ENCODE measurements at regions not wholly inside any gene's neighbourhood (a gene's known extent, or its start where the extent isn't known, plus 50 kb on each side); places are given as distances from the start of the nearest gene placed in this dataset.

DNA sequence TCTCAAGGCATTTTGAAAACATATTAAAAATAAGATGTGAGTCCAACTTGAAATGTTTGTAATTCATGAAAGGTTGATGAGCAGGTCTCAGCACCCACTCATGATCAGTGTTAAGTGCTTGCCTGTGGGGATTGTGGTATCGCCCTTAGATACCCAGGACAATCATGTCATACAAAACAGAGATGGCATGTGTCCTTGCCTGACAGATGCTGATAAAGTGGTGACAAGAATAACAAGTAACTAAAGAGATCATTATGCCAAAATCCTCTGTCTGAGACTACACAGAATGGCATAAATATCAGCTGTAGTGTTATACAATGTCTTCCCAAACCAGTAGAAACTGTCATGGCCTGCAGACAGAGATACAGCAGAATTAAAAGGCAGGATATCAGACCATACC lies 930.3 kb downstream of the SUCLG1 start:
- in situ Hi-C loops (cut with MboI; ENCODE audit: low pct_unique_long_range_greater_than_20kb in 2 of 9, low sequenced_read_pairs in 9 of 9, unreplicated experiment in 9 of 9) = no loop called here

DNA sequence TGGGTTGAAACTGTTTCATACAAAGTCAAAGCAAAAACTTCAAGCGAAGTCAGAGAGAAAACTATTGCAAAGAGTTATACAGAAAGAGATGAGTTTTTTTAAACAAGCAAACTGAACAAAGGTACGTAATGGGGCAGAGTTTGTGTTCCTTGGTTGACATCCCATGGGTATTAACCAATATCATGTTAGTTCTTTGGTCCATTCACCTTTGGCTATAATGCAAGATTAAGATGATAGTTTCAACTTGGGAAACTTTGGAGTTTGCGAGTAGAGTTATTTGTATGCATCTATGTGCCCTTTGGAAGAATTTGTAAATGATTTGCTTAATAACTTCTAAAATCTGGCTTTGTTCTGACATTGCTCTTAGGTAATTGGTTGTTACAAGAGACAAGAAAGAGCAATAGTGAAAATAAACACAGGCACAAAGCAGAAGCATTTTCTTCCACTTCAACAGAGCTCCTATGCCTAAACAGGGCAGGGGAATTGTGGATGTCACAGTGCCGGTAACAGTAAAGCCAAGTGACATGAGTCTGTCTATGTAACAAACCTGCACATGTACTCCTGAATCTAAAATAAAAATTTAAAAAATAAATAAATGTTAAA lies 936.1 kb downstream of the SUCLG1 start:
- no peak overlapping the region for H3K4me3 ChIP-seq
- 42 to 100% (median 93%) methylated on average over 1 to 3 of the region's 4 CpGs for WGBS, 10 experiments
- no peak overlapping the region for H3K27ac ChIP-seq
- in situ Hi-C loops (cut with MboI; ENCODE audit: low pct_unique_long_range_greater_than_20kb in 2 of 9, low sequenced_read_pairs in 9 of 9, unreplicated experiment in 9 of 9) = no loop called here
- no peak for ATAC-seq (replicated peaks in 6 of 8)
- H3K4me1 ChIP-seq (replicated peaks in 1 of 2) = no peaks in the 10 kb centered on the region

More for the DNA sequence above, 930.3 kb downstream of the SUCLG1 start:
- peaks cover 6 to 8% of the 10 kb centered on the region in 2 donors for H3K4me1 ChIP-seq (replicated peaks in 1 of 2)
- no peak overlapping the region for H3K27ac ChIP-seq
- H3K4me3 ChIP-seq = no peak overlapping the region
- no peak for ATAC-seq (replicated peaks in 6 of 8)
- WGBS, 10 experiments = 0 to 100% (median 83%) methylated on average over 1 of the region's 1 CpG; no CpG with 5 or more reads in 2 of the 10 experiments

DNA sequence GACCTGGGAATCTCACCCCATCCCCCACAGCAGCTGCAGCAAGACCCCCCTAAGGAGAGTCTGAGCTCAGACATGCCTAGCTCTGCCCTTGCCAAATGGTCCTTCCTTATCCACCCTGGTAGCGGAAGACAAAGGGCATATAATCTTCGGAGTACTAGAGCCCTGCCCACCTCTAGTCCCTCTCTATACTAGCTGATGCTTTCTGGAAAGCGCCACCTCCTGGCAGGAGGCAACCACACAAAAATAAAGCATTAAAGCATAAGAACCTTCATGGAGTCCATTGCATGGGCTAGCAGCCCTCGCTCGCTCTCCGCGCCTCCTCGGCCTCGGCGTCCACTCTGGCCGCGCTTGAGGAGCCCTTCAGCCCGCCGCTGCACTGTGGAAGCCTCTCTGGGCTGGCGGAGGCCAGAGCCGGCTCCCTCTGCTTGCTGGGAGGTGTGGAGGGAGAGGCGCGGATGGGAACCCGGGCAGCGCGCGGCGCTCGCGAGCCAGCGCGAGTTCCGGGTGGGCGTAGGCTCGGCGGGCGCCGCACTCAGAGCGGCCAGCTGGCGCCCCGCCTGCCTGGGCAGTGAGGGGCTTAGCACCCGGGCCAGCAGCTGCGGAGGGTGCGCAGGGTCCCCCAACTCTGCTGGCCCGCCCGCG lies 941.2 kb downstream of the SUCLG1 start:
- in situ Hi-C loops (cut with MboI; ENCODE audit: low pct_unique_long_range_greater_than_20kb in 2 of 9, low sequenced_read_pairs in 9 of 9, unreplicated experiment in 9 of 9) = no loop called here
- H3K4me3 ChIP-seq = no peak overlapping the region
- no peak for ATAC-seq (replicated peaks in 6 of 8)
- WGBS, 10 experiments = 60 to 100% (median 83%) methylated on average over 1 to 26 of the region's 42 CpGs; no CpG with 5 or more reads in 3 of the 10 experiments
- no peaks in the 10 kb centered on the region for H3K4me1 ChIP-seq (replicated peaks in 1 of 2)
- no peak overlapping the region for H3K27ac ChIP-seq

DNA sequence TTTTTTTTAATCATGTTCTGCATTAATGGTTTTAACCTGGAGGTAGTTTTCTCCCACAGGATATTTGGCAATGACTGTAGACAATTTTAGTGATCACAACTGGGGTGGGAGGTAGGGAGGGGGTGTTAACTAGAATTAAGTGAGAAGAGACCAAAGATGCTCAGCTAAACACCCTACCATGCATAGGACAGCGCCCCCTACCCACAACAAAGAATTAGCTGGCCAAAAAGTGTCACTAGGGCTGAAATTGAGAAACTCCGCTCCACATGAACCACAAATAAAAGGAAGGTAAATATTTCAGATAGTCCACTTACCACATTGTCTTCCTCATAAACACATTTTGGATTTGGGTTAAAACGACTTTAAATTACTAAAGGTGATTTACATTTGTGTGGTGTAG lies 942.6 kb downstream of the SUCLG1 start:
- Histone ChIP-seq H3K4me1 (replicated peaks in 1 of 2) (no peaks in the 10 kb centered on the region), H3K4me3 (no peak overlapping the region), H3K27ac (no peak overlapping the region)
- in situ Hi-C loops (cut with MboI; ENCODE audit: low pct_unique_long_range_greater_than_20kb in 2 of 9, low sequenced_read_pairs in 9 of 9, unreplicated experiment in 9 of 9) = no loop called here
- 0 to 93% (median 37%) methylated on average over 1 to 3 of the region's 3 CpGs; no CpG with 5 or more reads in 1 of the 10 experiments for WGBS, 10 experiments
- ATAC-seq (replicated peaks in 6 of 8) = no peak

DNA sequence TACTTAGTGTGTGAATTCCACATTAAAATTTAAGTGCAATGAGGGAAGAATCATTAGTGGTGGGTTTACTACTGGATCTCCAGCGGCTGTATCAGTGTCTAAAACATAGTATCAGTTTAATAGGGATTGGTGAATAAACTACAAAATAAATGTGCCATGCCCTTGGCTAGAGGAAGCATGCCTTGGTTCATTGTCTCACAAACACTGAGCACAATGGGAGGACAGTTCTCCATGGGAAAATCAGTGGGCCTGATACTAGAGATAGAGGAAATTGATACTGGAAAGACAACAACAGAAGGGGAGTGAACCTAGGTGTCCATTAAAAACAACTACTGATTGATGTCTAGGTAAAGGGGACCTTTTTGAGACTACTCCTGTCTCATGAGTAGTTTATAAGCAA lies 971.6 kb downstream of the SUCLG1 start:
- in situ Hi-C loops (cut with MboI; ENCODE audit: low pct_unique_long_range_greater_than_20kb in 2 of 9, low sequenced_read_pairs in 9 of 9, unreplicated experiment in 9 of 9) = no loop called here

GRCh38 chr2:83481436-83481835 lies 977.6 kb downstream of the SUCLG1 start:
- H3K4me3 ChIP-seq = no peak overlapping the region
- no peaks in the 10 kb centered on the region for H3K4me1 ChIP-seq (replicated peaks in 1 of 2)
- no peak overlapping the region for H3K27ac ChIP-seq
- ATAC-seq (replicated peaks in 6 of 8) = no peak
- in situ Hi-C loops (cut with MboI; ENCODE audit: low pct_unique_long_range_greater_than_20kb in 2 of 9, low sequenced_read_pairs in 9 of 9, unreplicated experiment in 9 of 9) = no loop called here

More for the DNA sequence above, 971.6 kb downstream of the SUCLG1 start:
- Histone ChIP-seq H3K27ac (no peak overlapping the region), H3K4me1 (replicated peaks in 1 of 2) (no peaks in the 10 kb centered on the region), H3K4me3 (no peak overlapping the region)
- ATAC-seq (replicated peaks in 6 of 8) = no peak
- 0 to 100% (median 100%) methylated on average over 1 of the region's 1 CpG; no CpG with 5 or more reads in 3 of the 10 experiments for WGBS, 10 experiments

DNA sequence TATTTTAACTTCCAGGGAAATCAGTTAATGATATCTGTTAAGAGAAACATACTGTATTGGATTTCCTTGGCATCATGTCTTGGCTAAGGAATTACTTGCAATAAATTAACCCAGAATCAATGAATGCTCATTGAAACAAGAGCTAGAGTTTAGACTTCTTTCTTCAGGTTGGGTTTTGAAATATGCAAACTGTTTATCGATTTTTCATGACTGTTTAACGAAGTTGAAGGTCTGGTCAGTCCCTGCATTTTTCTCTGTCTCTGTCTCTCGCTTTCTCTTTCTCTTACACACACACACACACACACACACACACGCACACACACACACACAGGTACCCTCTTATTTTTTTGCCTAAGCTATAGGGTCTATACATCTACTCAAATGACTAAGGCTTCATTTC lies 981.0 kb downstream of the SUCLG1 start:
- Histone ChIP-seq H3K27ac (no peak overlapping the region), H3K4me3 (no peak overlapping the region), H3K4me1 (replicated peaks in 1 of 2) (no peaks in the 10 kb centered on the region)
- ATAC-seq (replicated peaks in 6 of 8) = no peak
- in situ Hi-C loops (cut with MboI; ENCODE audit: low pct_unique_long_range_greater_than_20kb in 2 of 9, low sequenced_read_pairs in 9 of 9, unreplicated experiment in 9 of 9) = no loop called here
- 0 to 84% (median 60%) methylated on average over 1 to 4 of the region's 4 CpGs; no CpG with 5 or more reads in 1 of the 10 experiments for WGBS, 10 experiments

GRCh38 chr2:83475371-83475770 lies 983.7 kb downstream of the SUCLG1 start:
- H3K27ac ChIP-seq = no peak overlapping the region
- no peak for ATAC-seq (replicated peaks in 6 of 8)
- peaks cover 0 to 4% of the 10 kb centered on the region in 2 donors for H3K4me1 ChIP-seq (replicated peaks in 1 of 2)
- no peak overlapping the region for H3K4me3 ChIP-seq
- 30 to 100% (median 83%) methylated on average over 1 to 2 of the region's 2 CpGs; no CpG with 5 or more reads in 1 of the 10 experiments for WGBS, 10 experiments
- in situ Hi-C loops (cut with MboI; ENCODE audit: low pct_unique_long_range_greater_than_20kb in 2 of 9, low sequenced_read_pairs in 9 of 9, unreplicated experiment in 9 of 9) = no loop called here

DNA sequence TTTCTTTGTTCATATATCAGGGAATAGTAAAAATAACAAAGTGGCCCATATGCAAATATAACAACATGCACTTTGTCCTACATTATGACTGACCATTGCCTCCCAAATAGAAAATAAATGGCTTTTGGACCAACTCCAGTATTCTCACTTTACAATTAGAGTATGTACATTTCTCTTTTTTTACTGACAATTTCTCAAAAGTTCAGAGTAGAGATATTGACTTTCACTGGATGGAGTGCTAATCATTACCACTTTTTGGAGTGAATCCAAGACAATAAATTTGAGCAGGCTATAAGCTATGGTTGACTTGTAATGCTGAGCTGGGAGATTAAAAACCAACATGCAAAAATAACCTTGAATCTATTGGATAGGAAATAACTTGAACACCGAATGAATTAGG lies 987.4 kb downstream of the SUCLG1 start:
- WGBS, 10 experiments = 9 to 100% (median 86%) methylated on average over 1 of the region's 1 CpG

DNA sequence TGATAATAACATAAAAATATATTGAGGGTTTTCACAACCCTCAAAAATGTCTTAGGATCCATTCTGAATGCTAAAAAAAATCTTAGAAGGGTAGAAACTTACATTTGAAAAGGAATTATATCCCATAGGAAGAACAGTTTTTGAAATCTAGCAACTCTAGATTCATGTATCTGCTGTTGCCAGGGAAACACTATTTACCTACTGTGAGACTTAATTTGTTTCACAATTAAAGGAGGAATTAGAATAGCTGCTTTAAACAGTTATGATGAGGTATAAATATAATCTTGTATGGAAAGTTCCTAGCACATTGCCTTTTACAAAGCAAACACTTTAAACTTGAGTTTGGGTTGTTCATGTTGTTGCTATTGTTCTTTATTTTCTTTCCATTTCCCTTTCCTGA lies 988.2 kb downstream of the SUCLG1 start:
- H3K4me1 ChIP-seq (replicated peaks in 1 of 2) = peaks cover 0 to 4% of the 10 kb centered on the region in 2 donors
- no peak overlapping the region for H3K27ac ChIP-seq
- no peak for ATAC-seq (replicated peaks in 6 of 8)
- no peak overlapping the region for H3K4me3 ChIP-seq
- in situ Hi-C loops (cut with MboI; ENCODE audit: low pct_unique_long_range_greater_than_20kb in 2 of 9, low sequenced_read_pairs in 9 of 9, unreplicated experiment in 9 of 9) = no loop called here

More for the DNA sequence above, 987.4 kb downstream of the SUCLG1 start:
- no peak overlapping the region for H3K4me3 ChIP-seq
- ATAC-seq (replicated peaks in 6 of 8) = peak in 3 of 8 experiments; percentile 19 to 80 (median 72)
- in situ Hi-C loops (cut with MboI; ENCODE audit: low pct_unique_long_range_greater_than_20kb in 2 of 9, low sequenced_read_pairs in 9 of 9, unreplicated experiment in 9 of 9) = no loop called here
- no peak overlapping the region for H3K27ac ChIP-seq
- H3K4me1 ChIP-seq (replicated peaks in 1 of 2) = peaks cover 0 to 4% of the 10 kb centered on the region in 2 donors

DNA sequence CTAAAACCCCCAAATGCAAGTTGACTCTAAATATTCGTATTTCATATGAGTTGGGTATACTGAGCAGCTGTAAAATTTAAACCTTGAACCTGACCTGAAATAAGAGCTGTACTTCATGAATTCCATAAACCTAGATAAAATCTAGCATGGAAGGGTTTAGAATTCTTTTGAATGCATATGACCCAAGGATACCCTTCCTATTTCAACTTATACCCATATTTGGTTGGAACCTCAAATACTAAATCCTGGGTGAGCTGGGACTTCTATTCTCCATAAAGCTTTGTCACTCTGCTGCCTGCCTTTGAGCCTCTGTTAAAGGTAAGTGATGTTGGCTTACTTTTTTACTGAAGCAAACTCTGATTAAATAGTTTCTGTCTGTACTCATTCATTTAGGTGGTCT lies 994.6 kb downstream of the SUCLG1 start:
- no peak overlapping the region for H3K4me3 ChIP-seq
- ATAC-seq (replicated peaks in 6 of 8) = peak in 2 of 8 experiments; percentile 39 to 84
- no peak overlapping the region for H3K27ac ChIP-seq
- in situ Hi-C loops (cut with MboI; ENCODE audit: low pct_unique_long_range_greater_than_20kb in 2 of 9, low sequenced_read_pairs in 9 of 9, unreplicated experiment in 9 of 9) = no loop called here
- WGBS, 10 experiments = 0 to 100% (median 70%) methylated on average over 1 of the region's 1 CpG; no CpG with 5 or more reads in 1 of the 10 experiments
- H3K4me1 ChIP-seq (replicated peaks in 1 of 2) = no peaks in the 10 kb centered on the region

DNA sequence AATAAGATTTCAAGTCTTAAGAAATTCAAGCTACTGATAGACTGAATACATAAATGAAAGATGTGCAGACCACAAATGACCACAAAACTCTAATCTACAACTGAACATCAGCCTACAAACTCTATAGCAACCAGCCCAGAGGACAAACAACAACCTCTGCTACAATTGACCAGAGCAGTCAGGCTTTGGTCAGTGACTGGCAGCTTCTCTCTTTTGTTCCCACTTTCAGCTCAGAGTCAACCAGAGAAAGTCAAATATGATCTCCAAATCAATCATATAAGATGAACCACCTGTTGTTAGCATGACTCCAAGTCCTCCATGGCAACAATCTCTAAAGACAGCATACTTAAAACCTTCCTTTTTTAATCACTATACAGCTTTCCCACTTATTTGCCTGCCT lies 996.2 kb downstream of the SUCLG1 start:
- Histone ChIP-seq H3K4me3 (no peak overlapping the region), H3K27ac (no peak overlapping the region), H3K4me1 (replicated peaks in 1 of 2) (no peaks in the 10 kb centered on the region)
- no peak for ATAC-seq (replicated peaks in 6 of 8)
- in situ Hi-C loops (cut with MboI; ENCODE audit: low pct_unique_long_range_greater_than_20kb in 2 of 9, low sequenced_read_pairs in 9 of 9, unreplicated experiment in 9 of 9) = no loop called here

GRCh38 chr2:83461135-83461534 lies 997.9 kb downstream of the SUCLG1 start:
- WGBS, 10 experiments = 13 to 100% (median 51%) methylated on average over 1 to 3 of the region's 3 CpGs
- in situ Hi-C loops (cut with MboI; ENCODE audit: low pct_unique_long_range_greater_than_20kb in 2 of 9, low sequenced_read_pairs in 9 of 9, unreplicated experiment in 9 of 9) = no loop called here
- ATAC-seq (replicated peaks in 6 of 8) = no peak

DNA sequence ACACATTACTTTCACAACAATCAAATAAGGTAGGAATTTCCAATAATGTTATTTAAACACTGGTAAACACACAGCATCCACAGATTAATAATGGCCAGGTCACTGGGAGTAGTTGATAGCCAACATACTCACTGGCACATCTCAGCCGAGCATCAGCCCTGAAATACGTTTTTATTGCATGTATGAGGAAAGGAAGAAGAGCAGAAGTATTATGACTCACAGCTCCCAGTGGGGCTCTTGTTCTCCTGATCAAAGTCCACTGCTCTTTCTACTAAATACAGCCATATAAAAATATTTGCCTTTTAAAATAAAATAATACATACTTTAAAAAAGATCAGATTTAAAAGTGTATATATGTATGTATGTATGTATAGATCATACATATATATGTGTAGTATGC lies 999.6 kb downstream of the SUCLG1 start:
- no peaks in the 10 kb centered on the region for H3K4me1 ChIP-seq (replicated peaks in 1 of 2)
- 0 to 90% (median 63%) methylated on average over 1 to 2 of the region's 2 CpGs; no CpG with 5 or more reads in 3 of the 10 experiments for WGBS, 10 experiments
- ATAC-seq (replicated peaks in 6 of 8) = no peak
- in situ Hi-C loops (cut with MboI; ENCODE audit: low pct_unique_long_range_greater_than_20kb in 2 of 9, low sequenced_read_pairs in 9 of 9, unreplicated experiment in 9 of 9) = no loop called here
- H3K4me3 ChIP-seq = no peak overlapping the region
- no peak overlapping the region for H3K27ac ChIP-seq

More at GRCh38 chr2:83461135-83461534, 997.9 kb downstream of the SUCLG1 start:
- H3K4me1 ChIP-seq (replicated peaks in 1 of 2) = no peaks in the 10 kb centered on the region
- no peak overlapping the region for H3K4me3 ChIP-seq
- no peak overlapping the region for H3K27ac ChIP-seq

Measured in motor neuron (in vitro differentiated cells).